HepG2 (cell line): ENCODE measurements at regions not wholly inside any gene's neighbourhood (a gene's known extent, or its start where the extent isn't known, plus 50 kb on each side); places are given as distances from the start of the nearest gene placed in this dataset.

Source experiments
- TCF7L2 ChIP-seq: IDR thresholded peaks from 2 replicates; pipeline ENCODE4 v1.6.1; 2011; ENCODE audit warnings: mild to moderate bottlenecking, low read depth, low read length, moderate library complexity
- ZBTB40 ChIP-seq, 2 experiments: fragments of 450-650 bp in 1 of 2; sonication (generic) in 1 of 2; formaldehyde crosslinking in 1 of 2; IDR thresholded peaks; 2 replicates each; pipeline versions ENCODE4 v1.6.1 to v1.8.0; 2016 to 2022; ENCODE audit warnings: antibody characterized with exemption in 1 of 2, mild to moderate bottlenecking in 1 of 2, missing genetic modification reagents in 1 of 2
- ZNF629 ChIP-seq: sonication (generic); formaldehyde crosslinking; conservative IDR thresholded peaks from 2 replicates; pipeline ENCODE4 v1.5.0; 2020; ENCODE audit warnings: missing genetic modification reagents
- TF ChIP-seq, protein P1 (sequence below): sonication (generic); formaldehyde crosslinking; IDR thresholded peaks from 2 replicates; pipeline ENCODE4 v1.4.0; 2020; ENCODE audit warnings: missing genetic modification reagents

DNA sequence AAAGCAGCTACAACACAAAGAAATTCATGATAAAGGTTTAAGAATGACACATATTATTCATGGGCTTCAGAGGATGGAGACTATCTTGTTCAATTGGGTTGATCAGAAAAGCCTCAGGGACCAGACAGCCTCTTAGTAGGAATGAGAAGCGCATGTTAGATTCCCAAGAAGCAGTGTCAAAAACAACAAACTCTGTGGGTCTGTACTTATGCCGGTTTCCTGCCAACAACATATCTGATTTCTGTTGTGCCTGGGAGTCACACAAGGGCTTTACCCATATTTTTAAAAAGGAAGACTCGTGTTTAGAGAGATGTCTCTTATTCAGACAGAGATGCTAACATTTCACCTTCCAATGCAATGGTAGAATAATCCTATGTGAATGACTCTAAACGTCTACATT, 2180.6 kb upstream of the CELF4 start (continued):
- TF ChIP-seq ZBTB40 (IDR thresholded peaks at IDR 0.05) (no peak), ZBTB40 (CRISPR knock-in tag; IDR thresholded peaks at IDR 0.05) (no peak), ZNF629 (no peak), TCF7L2 (no peak)
- TF ChIP-seq, protein P1, sequence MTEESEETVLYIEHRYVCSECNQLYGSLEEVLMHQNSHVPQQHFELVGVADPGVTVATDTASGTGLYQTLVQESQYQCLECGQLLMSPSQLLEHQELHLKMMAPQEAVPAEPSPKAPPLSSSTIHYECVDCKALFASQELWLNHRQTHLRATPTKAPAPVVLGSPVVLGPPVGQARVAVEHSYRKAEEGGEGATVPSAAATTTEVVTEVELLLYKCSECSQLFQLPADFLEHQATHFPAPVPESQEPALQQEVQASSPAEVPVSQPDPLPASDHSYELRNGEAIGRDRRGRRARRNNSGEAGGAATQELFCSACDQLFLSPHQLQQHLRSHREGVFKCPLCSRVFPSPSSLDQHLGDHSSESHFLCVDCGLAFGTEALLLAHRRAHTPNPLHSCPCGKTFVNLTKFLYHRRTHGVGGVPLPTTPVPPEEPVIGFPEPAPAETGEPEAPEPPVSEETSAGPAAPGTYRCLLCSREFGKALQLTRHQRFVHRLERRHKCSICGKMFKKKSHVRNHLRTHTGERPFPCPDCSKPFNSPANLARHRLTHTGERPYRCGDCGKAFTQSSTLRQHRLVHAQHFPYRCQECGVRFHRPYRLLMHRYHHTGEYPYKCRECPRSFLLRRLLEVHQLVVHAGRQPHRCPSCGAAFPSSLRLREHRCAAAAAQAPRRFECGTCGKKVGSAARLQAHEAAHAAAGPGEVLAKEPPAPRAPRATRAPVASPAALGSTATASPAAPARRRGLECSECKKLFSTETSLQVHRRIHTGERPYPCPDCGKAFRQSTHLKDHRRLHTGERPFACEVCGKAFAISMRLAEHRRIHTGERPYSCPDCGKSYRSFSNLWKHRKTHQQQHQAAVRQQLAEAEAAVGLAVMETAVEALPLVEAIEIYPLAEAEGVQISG (CRISPR knock-in tag), result no peak
